Heart right ventricle (tissue), 16 donors: ENCODE measurements at regions not wholly inside any gene's neighbourhood (a gene's known extent, or its start where the extent isn't known, plus 50 kb on each side); places are given as distances from the start of the nearest gene placed in this dataset.

Experiments
- ATAC-seq, 8 donors: fragments of 200-7000 bp; cut with Tn5 transposase; one replicate each; pipeline ENCODE4 v1.9.1; 2020; ENCODE audit warnings: mild to moderate bottlenecking in 8 of 8, moderate library complexity in 8 of 8, moderate number of reproducible peaks in 1 of 8
- DNase-seq, 2 donors: peaks; one replicate each; pipeline ENCODE4 v3.0.0-alpha.2; 2020
- H3K27ac ChIP-seq, 10 donors: fragments of 200-600 bp; sonication (generic) in 2 of 10; one replicate each; pipeline versions ENCODE4 v1.5.0 to v1.8.0; 2020 to 2022; ENCODE audit warnings: mild to moderate bottlenecking in 3 of 10
- H3K27me3 ChIP-seq, 7 donors: fragments of 200-600 bp; one replicate each; pipeline ENCODE4 v1.8.0; 2021 to 2022; ENCODE audit warnings: mild to moderate bottlenecking in 2 of 7
- H3K36me3 ChIP-seq, 9 donors: fragments of 200-600 bp; sonication (generic) in 1 of 9; one replicate each; pipeline versions ENCODE4 v1.5.0 to v1.8.0; 2020 to 2022; ENCODE audit warnings: mild to moderate bottlenecking in 2 of 9
- H3K4me1 ChIP-seq, 9 donors: fragments of 200-600 bp; sonication (generic) in 1 of 9; one replicate each; pipeline versions ENCODE4 v1.5.0 to v1.8.0; 2020 to 2022; ENCODE audit warnings: mild to moderate bottlenecking in 4 of 9
- H3K4me3 ChIP-seq, 10 donors: fragments of 200-600 bp; sonication (generic) in 2 of 10; one replicate each; pipeline versions ENCODE4 v1.5.0 to v1.8.0; 2020 to 2022; ENCODE audit warnings: mild to moderate bottlenecking in 7 of 10, moderate library complexity in 2 of 10
- H3K9me3 ChIP-seq, 11 donors: fragments of 200-600 bp in 10 of 11; sonication (generic) in 2 of 11; one replicate each; pipeline versions ENCODE4 v1.5.0 to v1.8.0; 2013 to 2022; ENCODE audit warnings: mild to moderate bottlenecking in 2 of 11, control low read depth in 1 of 11, moderate library complexity in 1 of 11
- CTCF ChIP-seq, 9 donors: fragments of 200-600 bp; sonication (generic) in 2 of 9; IDR thresholded peaks; one replicate each; pipeline versions ENCODE4 v1.5.0 to v1.8.0; 2021 to 2022; ENCODE audit warnings: antibody characterized with exemption in 9 of 9, mild to moderate bottlenecking in 5 of 9, moderate library complexity in 1 of 9
- WGBS, 2 donors: extraction: QIAGEN DNeasy Blood & Tissue Kit; methylation state at CpG; one replicate each; pipeline ENCODE4 v1.1.7; 2013; ENCODE audit warnings: inconsistent platforms in 1 of 2; 5-methylcytosine and 5-hydroxymethylcytosine counted together
- intact Hi-C, 10 donors: fragments of 100-400 bp; cut with DNase I; formaldehyde crosslinking; loops; one replicate each; pipeline versions ENCODE4 v1.11.1 to v1.14.2; 2022
- donor health status: Arrhythmogenic right ventricular cardiomyopathy.
- donor health status: ischemic (EF 13 %, LVEDD 7.1; RV severe dilation, severe dysfunction).
- donor health status: healthy with polysubstance abuse.
- donor health status: DM: no; HTN: yes; CAD: no.
- donor health status: DM: no; HTN: no; CAD: no.
- donor health status: ischemic (EF 25% LVEDD 6.9; RV normal size, moderate dysfunction).
- donor health status: ischemic (EF 25% LVEDD 5.7; RV mildly dilated, moderate dysfunction).
- donor health status: healthy.
- donor health status: DM: yes; HTN: yes; CAD: no.
- donor health status: Ischemic cardiomyopathy.
- donor health status: ischemic (EF 35%, LVEDD 5.7; RV mildly dilated, moderate dysfunction).
- donor health status: nonischemic (EF 11% LVEDD 7.7; RV severe dilation, severe dysfunction).
- donor health status: DM: yes; HTN: yes; CAD: no.
- donor health status: PGD.
- donor health status: ischemic (EF 29% LVEDD 5.4; RV normal size, mild dysfunction).
- donor health status: nonischemic (EF 23%, LVEDD 6.1; RV moderate dilation, normal function).

- H3K4me3 ChIP-seq, result no peak overlapping the region
- no peak for TF ChIP-seq CTCF (IDR thresholded peaks at IDR 0.05)
- 96 to 98% methylated on average over 1 of the region's 1 CpG for WGBS, 2 donors
- no peak overlapping the region for H3K27ac ChIP-seq
- DNase-seq, result no peak
- H3K27me3 ChIP-seq, result no peaks in the 10 kb centered on the region
- H3K9me3 ChIP-seq, result peaks cover 0 to 14% (median 0%) of the 10 kb centered on the region in 11 donors
- ATAC-seq, result no peak
- no peaks in the 10 kb centered on the region for H3K4me1 ChIP-seq
- intact Hi-C loops, result no loop called here
- H3K36me3 ChIP-seq, result no peaks in the 10 kb centered on the region
Measured at GRCh38 chr2:153235516-153235915, 243.0 kb downstream of the RPRM start.

- Histone ChIP-seq H3K36me3 (no peaks in the 10 kb centered on the region), H3K4me3 (no peak overlapping the region), H3K27me3 (no peaks in the 10 kb centered on the region), H3K9me3 (peaks cover 0 to 17% (median 0%) of the 10 kb centered on the region in 11 donors), H3K27ac (no peak overlapping the region), H3K4me1 (no peaks in the 10 kb centered on the region)
- no peak for ATAC-seq
- WGBS, 2 donors, result 82% methylated on average over 2 of the region's 2 CpGs
- no peak for TF ChIP-seq CTCF (IDR thresholded peaks at IDR 0.05)
- intact Hi-C loops, result no loop called here
- no peak for DNase-seq
Measured at GRCh38 chr2:153232464-153232863, 246.1 kb downstream of the RPRM start.

DNA sequence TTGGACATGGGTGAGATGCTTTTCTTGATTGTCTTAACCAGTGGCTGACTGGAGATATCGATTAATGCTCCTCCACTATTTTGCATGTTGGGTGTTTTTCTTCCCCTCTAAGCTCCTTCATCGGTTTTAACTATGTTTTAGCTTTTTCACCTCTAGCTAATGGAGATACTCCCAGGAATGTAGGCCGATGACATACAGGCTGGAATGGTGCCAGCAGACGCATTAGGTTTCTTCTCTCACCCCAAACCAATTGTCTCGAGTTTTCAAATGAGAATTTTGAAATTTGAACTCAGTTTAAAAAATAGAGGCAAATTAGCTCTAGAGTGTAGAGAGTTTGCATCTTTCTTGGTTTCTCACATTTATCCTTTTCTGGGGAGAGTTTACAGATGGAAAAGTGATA is 247.6 kb downstream of the RPRM start:
- H3K9me3 ChIP-seq, result peaks cover 0 to 20% (median 0%) of the 10 kb centered on the region in 11 donors
- no peak for TF ChIP-seq CTCF (IDR thresholded peaks at IDR 0.05)
- intact Hi-C loops, result no loop called here
- DNase-seq (no peak), ATAC-seq (no peak)
- no peaks in the 10 kb centered on the region for H3K4me1 ChIP-seq
- H3K4me3 ChIP-seq, result no peak overlapping the region
- 55 to 59% methylated on average over 5 of the region's 5 CpGs for WGBS, 2 donors
- H3K27ac ChIP-seq, result no peak overlapping the region
- no peaks in the 10 kb centered on the region for H3K36me3 ChIP-seq
- no peaks in the 10 kb centered on the region for H3K27me3 ChIP-seq

GRCh38 chr2:153228904-153229303 is 249.7 kb downstream of the RPRM start:
- H3K4me1 ChIP-seq, result no peaks in the 10 kb centered on the region
- ATAC-seq, result no peak

More at GRCh38 chr2:153228904-153229303, 249.7 kb downstream of the RPRM start:
- Histone ChIP-seq H3K36me3 (no peaks in the 10 kb centered on the region), H3K27ac (no peak overlapping the region), H3K9me3 (peaks cover 0 to 40% (median 0%) of the 10 kb centered on the region in 11 donors), H3K4me3 (no peak overlapping the region), H3K27me3 (no peaks in the 10 kb centered on the region)
- intact Hi-C loops, result no loop called here
- TF ChIP-seq CTCF (IDR thresholded peaks at IDR 0.05), result no peak
- no peak for DNase-seq
